CD4-positive, alpha-beta T cell treated with Interleukin-6 for 4 hours (primary cell): ENCODE measurements at regions not wholly inside any gene's neighbourhood (a gene's known extent, or its start where the extent isn't known, plus 50 kb on each side); places are given as distances from the start of the nearest gene placed in this dataset.
"Not testable (repeated sequence)": the region's sequence is repeated elsewhere in the genome, so short reads cannot be mapped to it uniquely, and the experiment has no call there.

Experiments
- DNase-seq: peaks from one replicate; pipeline ENCODE4 v3.0.0-alpha.2; 2020; ENCODE audit warnings: mixed read lengths

- no peak for DNase-seq
Measured at GRCh38 chr4:60817609-60818008, 382.5 kb upstream of the ADGRL3 start.

GRCh38 chr4:60822986-60823385 lies 377.1 kb upstream of the ADGRL3 start:
- no peak for DNase-seq

- DNase-seq: no peak
Measured at GRCh38 chr4:60840020-60840419, 360.1 kb upstream of the ADGRL3 start.

DNA sequence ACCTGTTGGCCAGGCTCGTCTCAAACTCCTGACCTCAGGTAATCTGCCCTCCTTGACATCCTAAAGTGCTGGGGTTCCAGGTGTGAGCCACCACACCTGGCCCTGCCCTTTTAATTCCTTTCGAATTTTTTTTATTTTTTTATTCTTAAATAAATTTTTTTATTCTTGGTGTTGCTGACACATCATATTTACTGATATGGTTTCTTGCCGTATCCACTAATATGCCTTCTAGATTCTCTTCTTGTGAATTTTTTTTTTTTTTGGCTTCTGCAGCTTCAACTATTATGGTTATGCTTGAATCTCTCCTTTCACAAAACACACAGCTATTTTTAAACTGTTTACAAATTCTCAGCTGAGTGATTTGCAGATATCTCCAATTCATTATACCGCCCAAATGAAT lies 353.4 kb upstream of the ADGRL3 start:
- DNase-seq: no peak

DNA sequence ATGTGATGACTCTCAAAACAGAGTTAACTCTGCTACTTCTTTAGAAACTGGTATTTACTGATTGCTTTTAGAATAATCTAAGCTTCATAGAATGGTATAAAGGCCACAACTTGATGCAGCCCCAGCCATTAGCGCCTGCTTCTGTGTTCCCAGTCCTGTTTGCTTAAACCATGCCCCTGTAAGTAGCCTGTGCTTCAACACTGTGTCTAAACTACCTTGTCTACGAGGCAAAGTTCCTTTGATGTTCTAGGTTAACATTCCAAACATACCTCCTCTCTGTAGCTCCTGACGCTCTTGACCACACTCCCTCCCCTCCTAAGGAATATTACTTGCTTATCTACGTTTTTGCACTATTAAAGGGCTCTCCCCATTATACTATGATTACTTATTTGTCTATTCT lies 352.5 kb upstream of the ADGRL3 start:
- DNase-seq: no peak

- no peak for DNase-seq
Measured at GRCh38 chr4:60857130-60857753, 342.9 kb upstream of the ADGRL3 start.

GRCh38 chr4:60863442-60863841 lies 336.7 kb upstream of the ADGRL3 start:
- no peak for DNase-seq

GRCh38 chr4:60865273-60865672 lies 334.9 kb upstream of the ADGRL3 start:
- no peak for DNase-seq

- no peak for DNase-seq
Measured at GRCh38 chr4:60868232-60868960, 331.7 kb upstream of the ADGRL3 start.

DNA sequence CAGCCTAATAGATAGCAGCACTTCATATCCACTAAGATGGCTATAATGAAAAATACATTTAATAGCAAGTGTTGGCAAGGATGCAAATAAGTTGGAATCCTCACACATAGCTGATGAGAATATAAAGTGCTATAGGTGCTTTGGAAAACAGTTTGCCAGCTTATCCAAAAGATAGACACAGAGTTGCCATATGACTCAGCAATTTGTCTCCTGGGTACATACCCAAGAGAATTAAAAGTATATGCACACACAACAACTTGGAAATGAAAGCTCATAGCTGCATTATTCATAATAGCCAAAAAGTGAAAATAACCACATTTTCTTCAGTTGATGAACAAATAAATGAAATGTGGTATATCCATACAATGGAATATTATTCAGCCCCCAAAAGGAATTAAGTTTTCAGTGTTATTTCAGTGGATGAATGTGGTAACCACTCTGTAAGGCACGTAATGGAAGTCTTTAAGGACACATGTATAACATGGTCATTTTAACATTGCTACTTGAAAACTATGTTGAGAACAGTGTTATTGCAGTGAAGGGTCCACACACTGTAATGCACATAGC lies 320.9 kb upstream of the ADGRL3 start:
- no peak for DNase-seq

GRCh38 chr4:60884587-60884986 lies 315.5 kb upstream of the ADGRL3 start:
- no peak for DNase-seq

GRCh38 chr4:60885011-60885410 lies 315.1 kb upstream of the ADGRL3 start:
- DNase-seq: no peak

DNA sequence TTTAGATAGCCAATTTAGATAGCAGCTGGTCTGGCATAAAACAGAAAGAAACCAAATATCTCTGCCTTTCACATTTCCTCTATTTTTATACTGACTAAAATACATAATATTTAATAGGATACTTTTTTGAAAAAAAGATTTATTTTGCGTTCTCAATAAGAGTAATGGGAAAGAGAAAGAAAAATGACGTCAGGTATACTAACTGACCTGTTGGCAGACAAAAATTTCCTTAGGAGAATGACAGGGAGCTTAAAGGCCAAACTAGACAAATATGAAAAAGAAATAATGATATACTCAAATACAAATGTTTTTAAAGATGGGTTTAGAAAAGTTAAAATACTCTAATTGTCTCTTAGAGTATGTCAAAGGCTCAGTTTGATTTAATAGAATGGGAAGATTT lies 309.4 kb upstream of the ADGRL3 start:
- no peak for DNase-seq

DNA sequence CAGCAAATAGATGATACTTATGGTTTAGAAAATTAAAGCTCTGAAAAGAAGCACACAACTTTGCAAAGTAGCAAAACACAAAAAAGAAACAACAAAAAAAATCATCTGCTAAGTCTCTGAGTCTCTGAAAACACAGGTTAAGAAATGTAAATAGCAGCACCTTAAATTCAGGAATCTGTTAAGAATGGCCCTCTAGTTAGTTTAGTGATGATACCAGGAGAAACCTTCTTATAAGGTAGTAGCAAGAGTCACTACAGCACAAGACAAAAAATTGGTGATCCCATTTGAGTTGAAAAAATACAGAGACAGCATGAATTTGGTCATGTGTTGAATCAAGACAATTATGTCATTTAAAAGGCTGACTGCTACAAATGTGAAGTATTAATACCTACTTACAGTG lies 308.2 kb upstream of the ADGRL3 start:
- DNase-seq: no peak

GRCh38 chr4:60897415-60897814 lies 302.7 kb upstream of the ADGRL3 start:
- DNase-seq: no peak

GRCh38 chr4:60905162-60905561 lies 295.0 kb upstream of the ADGRL3 start:
- no peak for DNase-seq

DNA sequence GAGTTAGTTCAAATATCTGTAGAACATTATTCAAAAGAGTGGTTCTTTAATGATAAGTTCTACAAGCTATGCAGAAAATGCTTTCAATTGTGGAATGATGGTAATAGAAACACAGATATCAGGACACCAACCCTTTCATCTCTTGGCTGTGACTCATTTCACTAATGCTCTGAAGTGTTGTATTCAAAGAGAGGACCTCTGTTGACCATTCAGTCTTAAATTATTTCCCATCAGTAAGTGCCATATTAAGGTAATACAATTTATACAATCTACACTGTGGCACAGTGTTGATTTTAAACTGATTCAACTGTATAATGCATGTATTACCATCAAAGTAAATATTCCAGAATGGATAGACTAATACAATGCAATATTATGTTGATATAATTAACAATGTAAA lies 289.0 kb upstream of the ADGRL3 start:
- DNase-seq: no peak

GRCh38 chr4:60913002-60913401 lies 287.1 kb upstream of the ADGRL3 start:
- no peak for DNase-seq

DNA sequence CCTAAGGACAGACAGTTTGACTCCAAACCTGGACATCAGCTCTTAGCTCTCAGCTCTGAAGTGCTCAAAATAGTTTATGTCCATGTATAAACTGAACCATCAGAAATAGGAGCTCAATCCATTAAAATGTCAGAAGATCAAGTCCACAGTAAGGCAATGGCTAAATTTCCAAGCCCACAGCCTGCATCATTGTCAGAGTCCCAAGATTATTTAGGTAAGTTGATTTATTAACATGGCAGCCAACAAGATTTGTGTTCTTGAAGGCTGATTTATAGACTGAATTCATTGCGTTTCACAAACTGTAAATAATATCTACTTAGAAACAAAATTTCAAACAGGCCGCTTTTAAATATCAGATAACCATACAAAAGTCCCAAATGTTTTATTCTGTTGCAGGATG lies 286.5 kb upstream of the ADGRL3 start:
- no peak for DNase-seq

- DNase-seq: not testable (repeated sequence)
Measured at GRCh38 chr4:60921735-60922134, 278.4 kb upstream of the ADGRL3 start.

DNA sequence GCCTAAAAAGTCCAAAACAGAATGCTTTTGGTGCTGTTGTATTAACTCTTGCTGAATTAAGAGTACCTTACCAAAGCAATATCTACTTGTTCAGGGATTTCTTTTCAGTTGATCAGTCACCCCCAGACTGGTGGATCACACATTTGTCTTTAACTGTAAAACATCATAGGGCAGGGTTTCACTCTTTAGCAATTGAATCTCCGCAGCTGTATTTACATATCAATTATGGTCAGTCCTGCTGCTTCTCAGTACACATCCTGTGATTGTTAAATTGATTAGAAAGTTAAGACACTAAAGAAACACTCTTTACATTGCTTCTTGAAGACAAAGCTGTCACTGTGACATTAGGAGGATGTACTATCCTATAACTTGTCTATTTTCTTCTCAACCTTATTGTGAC lies 277.1 kb upstream of the ADGRL3 start:
- no peak for DNase-seq

GRCh38 chr4:60926624-60927023 lies 273.5 kb upstream of the ADGRL3 start:
- DNase-seq: no peak

GRCh38 chr4:60930866-60931265 lies 269.3 kb upstream of the ADGRL3 start:
- DNase-seq: no peak

DNA sequence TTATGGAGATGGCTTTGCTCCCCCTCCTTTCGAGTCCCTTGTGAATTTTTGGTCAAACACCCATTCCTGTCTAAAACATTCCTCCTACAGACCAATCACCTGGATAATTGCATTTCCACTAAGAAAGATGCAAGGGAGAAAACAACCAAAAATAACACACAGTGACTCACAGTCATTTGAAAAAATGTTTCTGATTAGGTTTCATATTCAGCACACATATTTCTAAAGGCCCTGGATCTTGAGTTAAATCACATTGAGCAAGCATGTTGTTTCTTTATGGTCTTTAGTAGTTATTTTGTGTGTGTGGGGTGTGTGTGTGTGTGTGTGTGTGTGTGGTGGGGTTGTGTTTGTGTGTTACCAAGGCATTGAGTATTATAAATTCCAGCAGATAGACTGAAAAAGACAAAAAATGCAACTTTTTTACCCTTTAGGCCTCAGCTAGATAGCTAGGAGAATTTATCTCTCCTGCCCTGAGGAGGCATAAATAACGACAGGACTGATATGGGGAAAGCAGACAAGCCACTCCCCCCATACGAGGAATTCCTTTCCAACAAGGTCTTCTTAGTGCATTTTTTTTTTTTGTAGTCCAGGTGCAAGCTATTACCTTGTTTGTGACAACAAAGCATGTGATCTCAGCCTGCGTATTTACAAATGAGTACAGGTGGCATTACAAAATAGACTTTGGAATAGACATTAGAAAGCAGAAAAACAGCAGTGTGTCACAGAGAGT lies 265.4 kb upstream of the ADGRL3 start:
- DNase-seq: no peak
